Vagina (tissue), 2 donors: ENCODE measurements at regions not wholly inside any gene's neighbourhood (a gene's known extent, or its start where the extent isn't known, plus 50 kb on each side); places are given as distances from the start of the nearest gene placed in this dataset.

ENCODE experiments used
- DNase-seq, 2 donors: peaks; one replicate each; pipeline ENCODE4 v3.0.0-alpha.2; 2017; ENCODE audit errors: extremely low spot score in 2 of 2
- H3K27ac ChIP-seq: fragments of 200-600 bp; sonication (generic); one replicate; pipeline ENCODE4 v1.5.1; 2019
- H3K27me3 ChIP-seq: fragments of 200-600 bp; sonication (generic); one replicate; pipeline ENCODE4 v1.5.1; 2019
- H3K36me3 ChIP-seq, 2 donors: fragments of 200-600 bp; sonication (generic); one replicate each; pipeline ENCODE4 v1.5.1; 2017 to 2019
- H3K4me1 ChIP-seq: fragments of 200-600 bp; sonication (generic); one replicate; pipeline ENCODE4 v1.5.1; 2019
- H3K4me3 ChIP-seq, 2 donors: fragments of 200-600 bp; sonication (generic); 1 replicate in 1 of 2; 2 replicates in 1 of 2; pipeline ENCODE4 v1.5.1; 2016 to 2019
- H3K9me3 ChIP-seq: fragments of 200-600 bp; sonication (generic); one replicate; pipeline ENCODE4 v1.5.1; 2019
- POLR2A ChIP-seq, 2 donors: fragments of 450-650 bp; IDR thresholded peaks; one replicate each; pipeline ENCODE4 v1.6.1; 2017; ENCODE audit warnings: antibody characterized with exemption in 2 of 2, mild to moderate bottlenecking in 2 of 2, moderate library complexity in 2 of 2
- POLR2AphosphoS5 ChIP-seq, 2 donors: sonication (generic); formaldehyde crosslinking; IDR thresholded peaks; one replicate each; pipeline ENCODE4 v1.9.0; 2017; ENCODE audit warnings: antibody characterized with exemption in 2 of 2, mild to moderate bottlenecking in 2 of 2, low read depth in 1 of 2; ENCODE audit not compliant: insufficient read depth in 1 of 2
- intact Hi-C: fragments of 100-400 bp; cut with DNase I; formaldehyde crosslinking; loops from one replicate; pipeline ENCODE4 v1.15.1; 2023
- TF ChIP-seq, protein P1 (sequence below), 3 experiments: fragments of 450-650 bp in 2 of 3; fragments of 200-600 bp in 1 of 3; sonication (generic) in 1 of 3; IDR thresholded peaks; one replicate each; pipeline ENCODE4 v1.5.1; 2017 to 2019; ENCODE audit warnings: antibody characterized with exemption in 3 of 3, mild to moderate bottlenecking in 2 of 3, moderate library complexity in 2 of 3

DNA sequence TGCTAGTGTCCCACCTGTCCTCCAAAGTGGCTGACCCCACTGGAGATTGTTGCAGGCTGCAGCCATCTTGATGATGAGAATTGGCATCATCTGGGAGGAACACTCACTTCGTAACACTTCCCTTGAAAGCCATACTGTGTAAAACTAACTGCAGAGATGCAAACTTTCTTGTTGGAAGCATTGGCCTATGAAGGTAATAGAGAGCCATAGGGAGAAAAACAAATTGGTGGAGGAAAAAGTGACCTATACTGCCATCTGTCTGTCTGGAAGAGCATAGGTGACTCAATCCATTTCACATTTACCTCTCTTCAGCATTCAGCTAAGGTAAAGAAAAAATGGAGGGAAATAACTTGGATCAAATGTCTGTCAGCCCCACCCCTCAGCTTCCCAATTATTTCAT is 473.4 kb downstream of the NTRK2 start:
- no peaks in the 10 kb centered on the region for H3K36me3 ChIP-seq
- no peak overlapping the region for H3K27ac ChIP-seq
- no peak for TF ChIP-seq POLR2AphosphoS5 (IDR thresholded peaks at IDR 0.05; ENCODE audit: insufficient read depth in 1 of 2, low read depth in 1 of 2)
- TF ChIP-seq, protein P1, sequence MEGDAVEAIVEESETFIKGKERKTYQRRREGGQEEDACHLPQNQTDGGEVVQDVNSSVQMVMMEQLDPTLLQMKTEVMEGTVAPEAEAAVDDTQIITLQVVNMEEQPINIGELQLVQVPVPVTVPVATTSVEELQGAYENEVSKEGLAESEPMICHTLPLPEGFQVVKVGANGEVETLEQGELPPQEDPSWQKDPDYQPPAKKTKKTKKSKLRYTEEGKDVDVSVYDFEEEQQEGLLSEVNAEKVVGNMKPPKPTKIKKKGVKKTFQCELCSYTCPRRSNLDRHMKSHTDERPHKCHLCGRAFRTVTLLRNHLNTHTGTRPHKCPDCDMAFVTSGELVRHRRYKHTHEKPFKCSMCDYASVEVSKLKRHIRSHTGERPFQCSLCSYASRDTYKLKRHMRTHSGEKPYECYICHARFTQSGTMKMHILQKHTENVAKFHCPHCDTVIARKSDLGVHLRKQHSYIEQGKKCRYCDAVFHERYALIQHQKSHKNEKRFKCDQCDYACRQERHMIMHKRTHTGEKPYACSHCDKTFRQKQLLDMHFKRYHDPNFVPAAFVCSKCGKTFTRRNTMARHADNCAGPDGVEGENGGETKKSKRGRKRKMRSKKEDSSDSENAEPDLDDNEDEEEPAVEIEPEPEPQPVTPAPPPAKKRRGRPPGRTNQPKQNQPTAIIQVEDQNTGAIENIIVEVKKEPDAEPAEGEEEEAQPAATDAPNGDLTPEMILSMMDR (IDR thresholded peaks at IDR 0.05): peak in 2 of 3 experiments; percentile 43 to 54
- no peaks in the 10 kb centered on the region for H3K9me3 ChIP-seq
- peaks cover 15% of the 10 kb centered on the region for H3K4me1 ChIP-seq
- intact Hi-C loops: no loop called here
- H3K4me3 ChIP-seq: no peak overlapping the region
- no peaks in the 10 kb centered on the region for H3K27me3 ChIP-seq
- no peak for DNase-seq

DNA sequence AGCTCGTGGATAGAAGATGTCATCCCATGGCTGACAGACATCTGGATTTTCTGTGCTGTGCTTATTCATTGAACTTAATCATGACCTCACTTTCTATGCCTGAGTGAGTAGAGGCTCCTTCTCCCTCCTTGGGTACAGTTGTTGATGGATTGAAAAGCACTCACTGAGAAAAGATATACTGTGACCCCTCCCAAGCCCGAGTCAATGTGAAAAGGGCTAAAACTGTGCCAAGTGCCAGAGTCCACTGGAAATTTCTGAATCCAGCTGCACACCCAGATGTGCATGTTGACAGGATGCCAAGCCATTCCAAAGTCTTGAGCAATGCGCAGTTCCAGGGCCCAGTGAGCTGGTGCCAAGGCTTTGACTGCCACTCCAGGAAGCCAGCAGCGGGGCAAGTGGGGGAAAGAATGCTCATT is 473.0 kb downstream of the NTRK2 start:
- H3K4me1 ChIP-seq: peaks cover 20% of the 10 kb centered on the region
- no peaks in the 10 kb centered on the region for H3K36me3 ChIP-seq
- H3K4me3 ChIP-seq: no peak overlapping the region
- no peak for DNase-seq
- H3K27ac ChIP-seq: no peak overlapping the region
- TF ChIP-seq POLR2A (IDR thresholded peaks at IDR 0.05) (no peak), POLR2AphosphoS5 (IDR thresholded peaks at IDR 0.05; ENCODE audit: insufficient read depth in 1 of 2, low read depth in 1 of 2) (no peak)
- TF ChIP-seq, protein P1 (IDR thresholded peaks at IDR 0.05): no peak
- intact Hi-C loops: no loop called here
- H3K9me3 ChIP-seq: no peaks in the 10 kb centered on the region
- H3K27me3 ChIP-seq: no peaks in the 10 kb centered on the region

DNA sequence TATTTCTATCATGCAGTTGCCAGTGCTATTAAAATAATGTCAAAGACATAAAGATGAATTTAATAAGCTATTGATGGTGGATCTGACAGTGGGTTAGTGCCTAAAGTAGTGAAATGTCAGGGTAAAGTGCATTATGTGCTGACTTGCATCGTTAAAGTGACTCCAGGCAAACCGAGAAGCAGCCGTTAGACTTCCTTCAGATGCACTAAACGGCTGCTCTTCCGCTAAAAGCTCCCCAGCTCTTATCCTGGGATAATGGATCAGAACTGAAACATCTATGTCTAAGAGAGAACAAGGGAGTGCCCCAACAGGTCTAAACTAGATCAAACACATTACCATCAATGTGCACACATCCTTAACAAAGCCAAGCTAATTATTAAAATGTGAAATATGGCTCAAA is 468.2 kb downstream of the NTRK2 start:
- Histone ChIP-seq H3K27me3 (no peaks in the 10 kb centered on the region), H3K4me3 (no peak overlapping the region), H3K36me3 (no peaks in the 10 kb centered on the region), H3K9me3 (no peaks in the 10 kb centered on the region), H3K27ac (peak overlapping the region; percentile 13), H3K4me1 (peaks cover 17% of the 10 kb centered on the region)
- DNase-seq: no peak
- intact Hi-C loops: no loop called here
- TF ChIP-seq POLR2A (IDR thresholded peaks at IDR 0.05): no peak
- TF ChIP-seq, protein P1 (IDR thresholded peaks at IDR 0.05): no peak

DNA sequence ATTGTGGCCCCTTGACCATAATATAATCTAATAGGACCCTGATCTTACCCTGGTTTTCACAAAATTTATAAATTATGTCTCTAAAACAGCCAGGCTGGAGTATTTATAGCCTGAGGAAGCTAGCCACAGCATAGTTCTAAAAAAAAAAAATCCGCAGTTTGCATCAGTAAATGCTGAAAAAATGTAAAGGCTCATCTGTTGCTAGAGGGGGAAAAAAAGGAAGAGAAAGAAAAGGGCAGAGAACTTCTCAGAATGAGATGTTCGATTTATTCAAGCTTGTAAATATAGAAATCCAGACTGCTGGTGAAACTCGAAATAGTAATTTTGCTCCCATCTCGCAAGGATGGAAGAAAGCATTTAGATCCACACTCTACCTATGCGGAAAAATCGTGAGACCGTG is 467.5 kb downstream of the NTRK2 start:
- TF ChIP-seq, protein P1 (IDR thresholded peaks at IDR 0.05): no peak
- TF ChIP-seq POLR2AphosphoS5 (IDR thresholded peaks at IDR 0.05; ENCODE audit: insufficient read depth in 1 of 2, low read depth in 1 of 2): no peak
- no peak for TF ChIP-seq POLR2A (IDR thresholded peaks at IDR 0.05)
- Histone ChIP-seq H3K4me3 (no peak overlapping the region), H3K4me1 (peaks cover 10% of the 10 kb centered on the region), H3K36me3 (no peaks in the 10 kb centered on the region), H3K27me3 (no peaks in the 10 kb centered on the region), H3K27ac (no peak overlapping the region), H3K9me3 (no peaks in the 10 kb centered on the region)
- no peak for DNase-seq
- intact Hi-C loops: no loop called here

DNA sequence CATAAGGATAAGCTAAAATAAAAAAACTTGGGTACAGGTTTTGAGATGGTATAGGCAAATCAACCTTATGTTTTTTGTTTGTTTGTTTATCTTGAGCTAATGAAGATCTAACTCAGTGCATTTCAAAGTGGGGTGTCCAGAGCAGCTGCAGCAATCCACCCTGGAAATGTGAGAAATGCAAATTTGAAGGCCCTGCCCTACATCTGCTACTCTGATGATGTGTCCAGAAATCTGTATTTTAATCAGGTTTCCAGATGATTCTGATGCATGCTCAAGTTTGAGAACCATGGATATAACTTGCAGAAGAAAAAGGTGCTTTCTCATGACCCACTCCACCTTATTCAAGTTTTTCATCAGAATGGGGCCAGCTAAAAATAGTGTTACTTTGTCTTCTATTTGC is 467.0 kb downstream of the NTRK2 start:
- Histone ChIP-seq H3K4me1 (peaks cover 8% of the 10 kb centered on the region), H3K9me3 (no peaks in the 10 kb centered on the region), H3K27me3 (no peaks in the 10 kb centered on the region), H3K36me3 (no peaks in the 10 kb centered on the region), H3K27ac (no peak overlapping the region), H3K4me3 (no peak overlapping the region)
- no peak for DNase-seq
- no peak for TF ChIP-seq POLR2A (IDR thresholded peaks at IDR 0.05)
- TF ChIP-seq, protein P1 (IDR thresholded peaks at IDR 0.05): no peak
- no peak for TF ChIP-seq POLR2AphosphoS5 (IDR thresholded peaks at IDR 0.05; ENCODE audit: insufficient read depth in 1 of 2, low read depth in 1 of 2)
- intact Hi-C loops: no loop called here
